NCI-H1092 (cell line): ENCODE measurements at regions not wholly inside any gene's neighbourhood (a gene's known extent, or its start where the extent isn't known, plus 50 kb on each side); places are given as distances from the start of the nearest gene placed in this dataset.
"Not testable (repeated sequence)": the region's sequence is repeated elsewhere in the genome, so short reads cannot be mapped to it uniquely, and the experiment has no call there.

Experiments used
- DNase-seq: peaks from one replicate; lab custom pipeline; 2025; lab: John Stamatoyannopoulos, UW

GRCh38 chr12:30578426-30578825 is 117.2 kb downstream of the IPO8 start:
- DNase-seq: no peak

GRCh38 chr12:30573145-30573544 is 122.5 kb downstream of the IPO8 start:
- DNase-seq: no peak

- no peak for DNase-seq
Measured at GRCh38 chr12:30570211-30570890, 125.3 kb downstream of the IPO8 start.

- no peak for DNase-seq
Measured at GRCh38 chr12:30569426-30569825, 126.2 kb downstream of the IPO8 start.

- no peak for DNase-seq
Measured at GRCh38 chr12:30568453-30568852, 127.2 kb downstream of the IPO8 start.

- DNase-seq: no peak
Measured at GRCh38 chr12:30567082-30567481, 128.6 kb downstream of the IPO8 start.

- DNase-seq: no peak
Measured at GRCh38 chr12:30564394-30564793, 131.3 kb downstream of the IPO8 start.

- DNase-seq: no peak
Measured at GRCh38 chr12:30548203-30548602, 147.5 kb downstream of the IPO8 start.

- no peak for DNase-seq
Measured at GRCh38 chr12:30546121-30546520, 149.5 kb downstream of the IPO8 start.

- DNase-seq: not testable (repeated sequence)
Measured at GRCh38 chr12:30544704-30545103, 151.0 kb downstream of the IPO8 start.

- no peak for DNase-seq
Measured at GRCh38 chr12:30537228-30537627, 158.4 kb downstream of the IPO8 start.

GRCh38 chr12:30533558-30534265 is 162.0 kb downstream of the IPO8 start:
- DNase-seq: no peak

- no peak for DNase-seq
Measured at GRCh38 chr12:30531731-30532678, 163.7 kb downstream of the IPO8 start.

GRCh38 chr12:30529489-30530269 is 166.0 kb downstream of the IPO8 start:
- DNase-seq: no peak

GRCh38 chr12:30525171-30525570 is 170.5 kb downstream of the IPO8 start:
- DNase-seq: no peak

GRCh38 chr12:30520285-30520684 is 175.4 kb downstream of the IPO8 start:
- DNase-seq: not testable (repeated sequence)

- no peak for DNase-seq
Measured at GRCh38 chr12:30519535-30519934, 176.1 kb downstream of the IPO8 start.

GRCh38 chr12:30517320-30517719 is 178.3 kb downstream of the IPO8 start:
- no peak for DNase-seq

GRCh38 chr12:30515351-30515750 is 180.3 kb downstream of the IPO8 start:
- DNase-seq: peak; percentile 4

GRCh38 chr12:30514666-30515065 is 181.0 kb downstream of the IPO8 start:
- DNase-seq: no peak

- DNase-seq: no peak
Measured at GRCh38 chr12:30508205-30508967, 187.3 kb downstream of the IPO8 start.
